ENCODE measurements at regions not wholly inside any gene's neighbourhood (a gene's known extent, or its start where the extent isn't known, plus 50 kb on each side); places are given as distances from the start of the nearest gene placed in this dataset.

GRCh38 chr2:62381656-62382055 lies 124.3 kb downstream of the TMEM17 start:
- Mint-ChIP-seq H3K4me1 (no peaks in the 10 kb centered on the region), H3K9me3 (peaks cover 3 to 17% (median 6%) of the 10 kb centered on the region in 11 donors), H3K4me3 (no peak overlapping the region), H3K36me3 (peaks cover 0 to 7% (median 0%) of the 10 kb centered on the region in 5 donors), H3K27me3 (peaks cover 0 to 11% (median 2%) of the 10 kb centered on the region in 5 donors), H3K27ac (peak overlapping the region in 1 of 9 donors; percentile 12)
- Histone ChIP-seq H3K36me3 (ENCODE audit: control insufficient read depth in 2 of 3, insufficient read depth in 3 of 3, low read length in 3 of 3) (no peaks in the 10 kb centered on the region), H3K4me1 (ENCODE audit: control insufficient read depth in 2 of 2, insufficient read depth in 2 of 2, low read length in 2 of 2) (no peaks in the 10 kb centered on the region), H3K9me3 (ENCODE audit: control insufficient read depth in 2 of 3, low read length in 3 of 3) (no peaks in the 10 kb centered on the region), H3K27ac (ENCODE audit: low read depth, low read length) (no peak overlapping the region), H3K27me3 (ENCODE audit: control insufficient read depth in 2 of 2, insufficient read depth in 2 of 2, low read length in 2 of 2) (peaks cover 0 to 3% of the 10 kb centered on the region in 2 donors), H3K4me3 (ENCODE audit: low read length) (no peak overlapping the region)
- POLR2A ChIA-PET = no interaction called here
- no peak for DNase-seq
- no peak for ATAC-seq
- CTCF ChIA-PET = interaction anchor here (1.3 kb wide), 1 partner anchor 76 kb away, joined by 3 read pairs; no protein-coding TSS in a partner anchor
- intact Hi-C loops (cut with micrococcal nuclease) = no loop called here

GRCh38 chr2:62379566-62379965 lies 126.4 kb downstream of the TMEM17 start:
- H3K27ac ChIP-seq (ENCODE audit: low read depth, low read length) = no peak overlapping the region
- no peaks in the 10 kb centered on the region for H3K36me3 ChIP-seq (ENCODE audit: control insufficient read depth in 2 of 3, insufficient read depth in 3 of 3, low read length in 3 of 3)
- intact Hi-C loops (cut with micrococcal nuclease) = no loop called here
- peaks cover 0 to 3% of the 10 kb centered on the region in 2 donors for H3K27me3 ChIP-seq (ENCODE audit: control insufficient read depth in 2 of 2, insufficient read depth in 2 of 2, low read length in 2 of 2)
- ATAC-seq (no peak), DNase-seq (no peak)
- Mint-ChIP-seq H3K9me3 (peaks cover 0 to 7% (median 2%) of the 10 kb centered on the region in 11 donors), H3K36me3 (peaks cover 0 to 1% (median 0%) of the 10 kb centered on the region in 5 donors), H3K27me3 (peaks cover 0 to 11% (median 0%) of the 10 kb centered on the region in 5 donors), H3K4me1 (no peaks in the 10 kb centered on the region), H3K27ac (no peak overlapping the region), H3K4me3 (no peak overlapping the region)
- ChIA-PET POLR2A (no interaction called here), CTCF (no interaction called here)
- H3K9me3 ChIP-seq (ENCODE audit: control insufficient read depth in 2 of 3, low read length in 3 of 3) = no peaks in the 10 kb centered on the region
- no peak overlapping the region for H3K4me3 ChIP-seq (ENCODE audit: low read length)
- H3K4me1 ChIP-seq (ENCODE audit: control insufficient read depth in 2 of 2, insufficient read depth in 2 of 2, low read length in 2 of 2) = no peaks in the 10 kb centered on the region

GRCh38 chr2:62375113-62375420 lies 130.9 kb downstream of the TMEM17 start:
- POLR2A ChIA-PET = no interaction called here

GRCh38 chr2:62374301-62375112 lies 131.5 kb downstream of the TMEM17 start:
- peaks cover 0 to 7% (median 4%) of the 10 kb centered on the region in 5 donors for H3K36me3 Mint-ChIP-seq
- Histone ChIP-seq H3K9me3 (ENCODE audit: control insufficient read depth in 2 of 3, low read length in 3 of 3) (no peaks in the 10 kb centered on the region), H3K4me3 (ENCODE audit: low read length) (no peak overlapping the region), H3K4me1 (ENCODE audit: control insufficient read depth in 2 of 2, insufficient read depth in 2 of 2, low read length in 2 of 2) (no peaks in the 10 kb centered on the region), H3K27me3 (ENCODE audit: control insufficient read depth in 2 of 2, insufficient read depth in 2 of 2, low read length in 2 of 2) (no peaks in the 10 kb centered on the region), H3K27ac (ENCODE audit: low read depth, low read length) (no peak overlapping the region), H3K36me3 (ENCODE audit: control insufficient read depth in 2 of 3, insufficient read depth in 3 of 3, low read length in 3 of 3) (no peaks in the 10 kb centered on the region)
- CTCF ChIA-PET = no interaction called here
- intact Hi-C loops (cut with micrococcal nuclease) = no loop called here
- no peak overlapping the region for H3K27ac Mint-ChIP-seq
- H3K4me3 Mint-ChIP-seq = no peak overlapping the region
- peaks cover 0 to 2% (median 0%) of the 10 kb centered on the region in 5 donors for H3K27me3 Mint-ChIP-seq
- POLR2A ChIA-PET = no interaction called here
- H3K4me1 Mint-ChIP-seq = no peaks in the 10 kb centered on the region
- peaks cover 3 to 12% (median 6%) of the 10 kb centered on the region in 11 donors for H3K9me3 Mint-ChIP-seq
- no peak for DNase-seq
- ATAC-seq = no peak

More at GRCh38 chr2:62375113-62375420, 130.9 kb downstream of the TMEM17 start:
- H3K4me3 Mint-ChIP-seq = no peak overlapping the region
- Histone ChIP-seq H3K4me1 (ENCODE audit: control insufficient read depth in 2 of 2, insufficient read depth in 2 of 2, low read length in 2 of 2) (no peaks in the 10 kb centered on the region), H3K36me3 (ENCODE audit: control insufficient read depth in 2 of 3, insufficient read depth in 3 of 3, low read length in 3 of 3) (no peaks in the 10 kb centered on the region), H3K9me3 (ENCODE audit: control insufficient read depth in 2 of 3, low read length in 3 of 3) (no peaks in the 10 kb centered on the region), H3K27me3 (ENCODE audit: control insufficient read depth in 2 of 2, insufficient read depth in 2 of 2, low read length in 2 of 2) (no peaks in the 10 kb centered on the region), H3K27ac (ENCODE audit: low read depth, low read length) (no peak overlapping the region), H3K4me3 (ENCODE audit: low read length) (no peak overlapping the region)
- H3K27ac Mint-ChIP-seq = no peak overlapping the region
- intact Hi-C loops (cut with micrococcal nuclease) = no loop called here
- no peak for DNase-seq
- H3K36me3 Mint-ChIP-seq = peaks cover 0 to 7% (median 4%) of the 10 kb centered on the region in 5 donors
- no peaks in the 10 kb centered on the region for H3K4me1 Mint-ChIP-seq
- H3K27me3 Mint-ChIP-seq = peaks cover 0 to 2% (median 0%) of the 10 kb centered on the region in 5 donors
- ATAC-seq = no peak
- CTCF ChIA-PET = no interaction called here
- H3K9me3 Mint-ChIP-seq = peaks cover 3 to 12% (median 6%) of the 10 kb centered on the region in 11 donors

GRCh38 chr2:62372824-62373223 lies 133.2 kb downstream of the TMEM17 start:
- no peaks in the 10 kb centered on the region for H3K4me1 ChIP-seq (ENCODE audit: control insufficient read depth in 2 of 2, insufficient read depth in 2 of 2, low read length in 2 of 2)
- H3K27ac ChIP-seq (ENCODE audit: low read depth, low read length) = no peak overlapping the region
- no peak overlapping the region for H3K27ac Mint-ChIP-seq
- H3K36me3 ChIP-seq (ENCODE audit: control insufficient read depth in 2 of 3, insufficient read depth in 3 of 3, low read length in 3 of 3) = no peaks in the 10 kb centered on the region
- no peak overlapping the region for H3K4me3 Mint-ChIP-seq
- peaks cover 0 to 7% (median 4%) of the 10 kb centered on the region in 5 donors for H3K36me3 Mint-ChIP-seq
- no peaks in the 10 kb centered on the region for H3K4me1 Mint-ChIP-seq
- CTCF ChIA-PET = no interaction called here
- POLR2A ChIA-PET = no interaction called here
- peaks cover 0 to 2% (median 0%) of the 10 kb centered on the region in 5 donors for H3K27me3 Mint-ChIP-seq
- ATAC-seq (no peak), DNase-seq (no peak)
- intact Hi-C loops (cut with micrococcal nuclease) = no loop called here
- H3K4me3 ChIP-seq (ENCODE audit: low read length) = no peak overlapping the region
- peaks cover 3 to 12% (median 7%) of the 10 kb centered on the region in 11 donors for H3K9me3 Mint-ChIP-seq
- H3K9me3 ChIP-seq (ENCODE audit: control insufficient read depth in 2 of 3, low read length in 3 of 3) = no peaks in the 10 kb centered on the region
- H3K27me3 ChIP-seq (ENCODE audit: control insufficient read depth in 2 of 2, insufficient read depth in 2 of 2, low read length in 2 of 2) = no peaks in the 10 kb centered on the region

- H3K36me3 ChIP-seq (ENCODE audit: control insufficient read depth in 2 of 3, insufficient read depth in 3 of 3, low read length in 3 of 3) = no peaks in the 10 kb centered on the region
- peaks cover 3 to 12% (median 7%) of the 10 kb centered on the region in 11 donors for H3K9me3 Mint-ChIP-seq
- no peak for ATAC-seq
- H3K27me3 ChIP-seq (ENCODE audit: control insufficient read depth in 2 of 2, insufficient read depth in 2 of 2, low read length in 2 of 2) = no peaks in the 10 kb centered on the region
- no peaks in the 10 kb centered on the region for H3K9me3 ChIP-seq (ENCODE audit: control insufficient read depth in 2 of 3, low read length in 3 of 3)
- DNase-seq = no peak
- no peaks in the 10 kb centered on the region for H3K4me1 Mint-ChIP-seq
- H3K27me3 Mint-ChIP-seq = peaks cover 0 to 2% (median 0%) of the 10 kb centered on the region in 5 donors
- H3K4me3 ChIP-seq (ENCODE audit: low read length) = no peak overlapping the region
- CTCF ChIA-PET = no interaction called here
- peaks cover 0 to 7% (median 4%) of the 10 kb centered on the region in 5 donors for H3K36me3 Mint-ChIP-seq
- no peaks in the 10 kb centered on the region for H3K4me1 ChIP-seq (ENCODE audit: control insufficient read depth in 2 of 2, insufficient read depth in 2 of 2, low read length in 2 of 2)
- intact Hi-C loops (cut with micrococcal nuclease) = no loop called here
- H3K27ac Mint-ChIP-seq = no peak overlapping the region
- no peak overlapping the region for H3K27ac ChIP-seq (ENCODE audit: low read depth, low read length)
- H3K4me3 Mint-ChIP-seq = no peak overlapping the region
- POLR2A ChIA-PET = no interaction called here
Measured at GRCh38 chr2:62370321-62371250, 135.4 kb downstream of the TMEM17 start.
